Endometrial microvascular endothelial cells (primary cell): ENCODE measurements at regions not wholly inside any gene's neighbourhood (a gene's known extent, or its start where the extent isn't known, plus 50 kb on each side); places are given as distances from the start of the nearest gene placed in this dataset.

Source experiments
- in situ Hi-C: cut with HindIII; loops from 2 replicates; pipeline ENCODE4 v1.10.0; 2017; ENCODE audit warnings: low sequenced_read_pairs, low pct_unique_long_range_greater_than_20kb; ENCODE audit errors: inconsistent ontology term

- in situ Hi-C loops, result no loop called here
Measured at GRCh38 chr13:50576156-50576555, 267.3 kb downstream of the DLEU7 start.

GRCh38 chr13:50577806-50578205, 265.7 kb downstream of the DLEU7 start:
- in situ Hi-C loops, result no loop called here

DNA sequence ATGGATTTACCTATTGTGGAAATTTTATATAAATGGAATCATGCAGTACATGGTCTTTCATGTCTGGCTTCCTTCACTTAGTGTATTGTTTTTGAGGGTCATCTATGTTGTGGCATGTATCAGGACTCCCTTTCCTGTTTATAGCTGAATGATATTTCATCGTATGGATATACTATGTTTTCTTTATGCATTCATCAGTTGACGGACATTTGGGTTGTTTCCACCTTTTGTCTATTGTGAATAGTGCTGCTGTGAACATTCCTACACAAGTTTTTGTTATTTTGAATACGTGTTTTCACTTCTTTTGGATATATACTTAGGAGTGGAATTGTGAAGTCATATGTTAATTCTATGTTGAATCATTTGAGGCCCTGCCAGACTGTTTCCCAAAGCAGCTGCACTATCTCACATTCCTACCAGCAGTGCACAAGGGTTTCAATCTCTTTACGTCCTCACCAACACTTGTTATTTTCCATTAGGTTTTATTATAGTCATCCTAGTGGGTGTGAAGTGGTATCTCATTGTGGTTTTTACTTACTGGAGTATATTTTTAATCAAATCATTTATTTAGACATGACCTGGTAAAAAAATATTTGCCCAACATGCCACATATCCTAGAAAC, 262.7 kb downstream of the DLEU7 start:
- in situ Hi-C loops, result no loop called here

- in situ Hi-C loops, result no loop called here
Measured at GRCh38 chr13:50581586-50582196, 261.8 kb downstream of the DLEU7 start.

GRCh38 chr13:50584856-50585580, 258.5 kb downstream of the DLEU7 start:
- in situ Hi-C loops, result no loop called here

DNA sequence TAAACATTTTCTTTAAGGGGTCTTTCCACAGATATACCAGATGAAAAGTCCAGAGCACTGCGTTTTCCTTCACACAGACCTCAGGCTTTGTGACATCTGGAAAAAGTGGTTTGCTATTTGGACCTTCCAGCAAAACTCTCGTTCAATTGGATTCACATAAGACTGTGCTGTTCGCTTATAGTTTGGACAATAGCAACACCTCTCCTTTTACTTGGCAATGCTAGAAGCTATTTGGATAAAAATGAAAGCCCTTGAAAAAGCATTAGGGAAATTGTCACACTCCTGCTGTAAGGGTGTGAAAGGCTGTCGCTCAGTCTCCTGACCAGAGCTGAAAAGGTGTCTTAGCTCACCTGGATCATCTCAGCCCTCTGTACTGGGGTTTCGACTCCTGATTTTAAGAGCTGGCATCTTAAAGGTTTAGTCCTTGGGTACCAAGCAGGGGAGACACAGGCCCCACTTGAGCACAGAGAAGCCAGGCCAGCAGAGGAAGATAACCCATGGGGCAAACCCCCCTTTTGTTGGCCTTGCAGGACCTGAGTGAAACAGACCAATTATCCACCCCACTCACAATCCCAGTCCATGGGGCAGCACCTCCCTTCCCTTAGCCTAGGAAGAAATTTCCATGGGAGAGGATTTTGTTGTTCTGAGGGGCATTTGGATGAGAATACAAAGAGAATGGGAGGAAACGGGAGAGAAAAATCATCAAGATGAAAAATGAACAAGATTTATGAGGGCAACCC, 257.6 kb downstream of the DLEU7 start:
- in situ Hi-C loops, result no loop called here

- in situ Hi-C loops, result no loop called here
Measured at GRCh38 chr13:50586414-50587083, 256.9 kb downstream of the DLEU7 start.

DNA sequence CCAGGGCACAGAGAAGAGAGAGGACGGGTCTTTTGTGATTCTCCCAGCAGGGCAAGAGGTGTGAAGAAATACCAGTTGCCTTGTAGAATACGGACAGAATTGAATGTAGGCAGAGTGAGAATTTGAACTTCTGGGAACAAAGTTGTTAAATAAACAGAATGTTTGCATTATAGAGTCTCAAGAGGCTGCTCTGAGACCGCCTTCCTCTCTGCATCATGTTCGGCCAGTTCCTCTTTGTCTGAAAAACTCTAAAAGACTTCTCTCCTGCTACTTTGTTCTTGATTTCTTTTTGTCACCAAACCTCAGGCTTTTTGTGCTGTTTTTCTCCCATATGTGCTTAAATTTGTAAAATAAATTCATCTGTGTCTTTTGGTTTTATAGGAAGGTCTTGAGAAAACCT, 256.4 kb downstream of the DLEU7 start:
- in situ Hi-C loops, result no loop called here

DNA sequence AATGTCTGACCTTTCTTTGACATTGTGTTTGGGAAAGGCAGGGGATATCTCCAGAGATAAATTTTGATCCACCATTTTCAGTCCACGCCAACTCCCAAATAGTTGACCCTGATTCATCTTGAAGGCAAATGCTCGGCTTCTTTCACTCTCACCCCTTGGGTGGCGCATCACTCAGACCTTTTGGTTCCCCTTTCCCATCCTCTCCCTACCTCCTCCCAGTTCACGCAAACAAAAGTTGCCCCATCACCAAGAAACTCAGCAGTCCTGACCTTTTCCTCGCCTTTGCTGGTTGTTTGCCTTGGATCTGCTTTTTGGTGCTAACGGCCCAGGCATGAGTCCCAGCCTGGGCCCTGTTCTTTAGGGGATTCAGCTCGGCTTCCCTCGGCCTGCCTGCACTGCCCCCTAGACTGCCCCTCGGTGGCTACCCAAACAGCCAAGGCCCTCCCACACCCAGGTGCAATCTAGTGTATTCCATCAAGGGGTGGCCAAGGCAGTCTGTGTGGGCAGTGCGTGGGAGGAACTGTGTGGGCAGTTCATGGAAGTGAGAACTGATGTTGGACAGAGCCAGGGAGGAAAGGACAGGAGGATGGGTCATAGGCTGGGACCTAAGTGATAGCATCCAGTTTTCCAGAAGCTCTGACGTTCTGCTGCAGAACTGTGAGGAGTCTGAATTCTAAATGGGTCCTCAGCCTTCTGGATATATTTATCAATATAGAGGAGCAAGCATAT, 255.7 kb downstream of the DLEU7 start:
- in situ Hi-C loops, result no loop called here

- in situ Hi-C loops, result no loop called here
Measured at GRCh38 chr13:50588491-50589130, 254.9 kb downstream of the DLEU7 start.

DNA sequence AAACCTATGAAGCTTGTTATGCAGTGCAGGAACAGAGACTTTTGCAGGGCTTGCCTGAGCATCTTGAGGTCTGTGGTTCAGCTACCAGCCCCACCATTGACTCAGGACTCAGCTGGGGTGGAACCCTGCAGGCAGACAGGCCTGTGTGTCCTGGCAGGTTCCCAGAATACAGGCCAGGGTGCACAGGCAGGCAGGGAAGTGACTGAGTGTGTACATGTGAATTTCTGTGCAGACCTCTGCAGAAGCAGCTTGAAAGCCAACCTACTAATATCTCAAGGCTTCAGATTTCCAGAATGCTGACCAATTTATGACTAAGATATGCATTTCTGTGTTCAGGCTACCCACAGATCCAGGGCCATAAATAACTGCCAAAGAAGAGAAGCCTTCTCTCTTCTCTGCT, 254.4 kb downstream of the DLEU7 start:
- in situ Hi-C loops, result no loop called here

- in situ Hi-C loops, result no loop called here
Measured at GRCh38 chr13:50589651-50590054, 253.8 kb downstream of the DLEU7 start.

- in situ Hi-C loops, result no loop called here
Measured at GRCh38 chr13:50592412-50593155, 250.9 kb downstream of the DLEU7 start.

- in situ Hi-C loops, result no loop called here
Measured at GRCh38 chr13:50593207-50593606, 250.3 kb downstream of the DLEU7 start.

- in situ Hi-C loops, result no loop called here
Measured at GRCh38 chr13:50594276-50595051, 249.0 kb downstream of the DLEU7 start.

DNA sequence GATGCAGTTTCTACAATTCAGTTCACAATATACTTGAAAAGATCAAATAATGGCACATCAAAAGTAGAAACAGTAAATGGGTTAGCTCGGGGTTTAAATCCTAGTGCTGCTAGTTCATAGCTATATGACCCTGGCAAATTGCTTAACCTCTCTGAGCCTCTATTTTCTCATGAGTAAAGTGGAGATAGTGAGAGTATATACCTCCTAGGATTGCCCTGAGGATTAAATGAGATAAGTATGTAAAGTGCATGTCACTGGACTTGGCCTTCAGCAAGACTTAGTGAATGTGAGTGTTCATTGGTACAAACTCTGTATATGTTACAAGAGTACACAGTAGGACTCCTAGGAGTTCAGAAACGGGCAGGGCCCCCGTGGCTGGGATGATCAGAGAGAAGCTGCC, 248.3 kb downstream of the DLEU7 start:
- in situ Hi-C loops, result no loop called here

GRCh38 chr13:50596156-50596555, 247.3 kb downstream of the DLEU7 start:
- in situ Hi-C loops, result no loop called here
